ENCODE measurements at regions not wholly inside any gene's neighbourhood (a gene's known extent, or its start where the extent isn't known, plus 50 kb on each side); places are given as distances from the start of the nearest gene placed in this dataset.

- TF ChIP-seq CBX5 (IDR thresholded peaks at IDR 0.05; ENCODE audit: low read depth, low read length): no peak
- no peak for TF ChIP-seq USF2 (IDR thresholded peaks at IDR 0.05; ENCODE audit: low read length)
- TF ChIP-seq SRF (IDR thresholded peaks at IDR 0.05; ENCODE audit: low read depth, low read length): no peak
Observed at GRCh38 chr6:125453516-125453915, 151.7 kb upstream of the HDDC2 start (continued).

All from H1 (cell line).